Stimulated activated CD8-positive, alpha-beta memory T cell treated with anti-CD3 and anti-CD28 coated beads, Interleukin-4, amount 100 ng/mL, for 48 hours (primary cell): ENCODE measurements at regions not wholly inside any gene's neighbourhood (a gene's known extent, or its start where the extent isn't known, plus 50 kb on each side); places are given as distances from the start of the nearest gene placed in this dataset.

Source experiments
- DNase-seq: peaks from one replicate; pipeline ENCODE4 v3.0.0-alpha.2; 2020

DNA sequence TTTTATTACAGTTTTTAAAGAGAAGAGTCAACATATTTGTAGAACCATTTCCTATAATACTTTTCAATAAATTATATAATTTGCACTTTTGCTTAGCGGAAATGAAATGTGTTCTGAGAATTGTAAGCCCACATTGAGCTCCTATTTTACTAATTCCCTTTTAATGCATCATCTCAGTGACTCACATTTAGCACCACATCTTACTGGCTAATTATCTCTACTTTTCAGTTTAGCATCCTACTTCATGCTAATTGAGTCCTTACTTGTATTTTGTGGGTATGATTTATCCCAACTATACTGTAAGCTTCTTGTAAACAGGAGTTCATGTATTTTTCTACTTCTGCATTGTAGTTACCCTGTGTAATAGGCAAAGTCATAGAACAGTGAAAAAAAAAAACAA lies 67.5 kb downstream of the TMX1 start:
- DNase-seq, result no peak

DNA sequence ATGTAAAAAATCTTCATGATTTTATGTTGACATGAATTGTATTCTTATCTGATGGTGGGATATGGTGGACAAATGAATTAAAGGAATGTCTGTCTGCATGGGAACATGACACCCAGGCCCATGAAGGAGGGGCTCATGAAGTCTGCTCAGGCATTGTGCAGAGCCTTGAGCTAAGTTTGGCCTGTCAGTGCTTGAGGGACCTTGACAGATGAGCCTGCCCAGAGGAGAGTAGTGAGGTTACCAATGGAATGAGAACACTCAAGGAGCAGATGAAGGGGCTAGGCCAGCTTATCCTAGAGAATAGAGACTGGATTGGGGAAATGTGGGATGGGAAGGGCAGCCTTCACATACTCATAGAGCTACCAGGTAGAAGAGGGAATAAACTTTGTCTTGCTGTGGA lies 68.8 kb downstream of the TMX1 start:
- no peak for DNase-seq

DNA sequence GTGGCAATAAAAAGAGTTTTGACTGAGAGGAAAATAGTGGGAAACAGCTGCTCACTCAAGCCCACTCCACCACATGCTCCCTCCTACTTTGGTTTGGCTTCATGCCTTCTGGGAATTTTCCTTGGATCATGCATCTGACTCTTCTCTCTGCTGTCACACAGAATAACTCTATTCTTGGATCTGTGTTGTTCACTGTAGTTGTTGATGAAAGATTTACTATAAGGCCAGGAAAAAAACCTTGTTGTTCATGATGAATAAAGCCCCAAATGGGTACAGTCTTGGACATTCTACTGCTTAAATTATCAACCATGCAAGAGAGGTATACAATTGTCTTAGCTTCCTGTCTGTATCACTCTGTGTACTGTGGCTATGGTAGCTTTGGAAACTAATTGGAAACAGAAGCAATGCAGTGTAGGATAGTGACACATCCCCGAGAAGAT lies 70.5 kb downstream of the TMX1 start:
- DNase-seq, result no peak

DNA sequence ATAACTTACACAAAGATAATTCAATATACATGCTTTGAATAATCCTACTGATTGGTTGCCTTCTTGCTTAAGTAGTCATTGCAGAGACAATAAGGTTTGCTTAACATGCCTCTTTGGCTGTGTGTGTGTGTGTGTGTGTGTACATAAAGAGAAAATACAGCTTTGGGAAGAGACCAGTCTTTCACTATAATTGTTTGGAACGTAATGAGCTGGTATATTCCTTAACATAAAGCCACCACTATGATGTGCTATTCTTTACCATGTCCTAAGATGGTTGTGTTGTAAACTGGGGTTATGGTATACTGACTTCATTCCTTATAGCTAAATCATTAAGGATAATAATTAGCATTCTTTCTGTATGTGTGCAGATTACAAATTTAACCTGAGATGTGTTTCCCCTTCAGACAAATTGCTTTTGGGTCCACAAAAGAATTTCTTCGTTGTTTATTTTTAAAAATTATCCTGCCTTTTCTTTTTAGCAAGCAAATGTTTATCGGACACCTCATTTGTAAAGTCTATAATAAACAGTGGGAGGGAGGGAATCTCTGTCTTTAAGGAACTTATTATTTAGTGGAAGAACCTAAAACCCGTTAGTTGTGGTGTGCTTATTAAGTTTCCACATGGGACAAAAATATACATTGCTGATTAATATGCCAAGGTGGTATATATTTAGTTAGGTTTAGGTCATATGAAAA lies 74.4 kb downstream of the TMX1 start:
- DNase-seq, result no peak

DNA sequence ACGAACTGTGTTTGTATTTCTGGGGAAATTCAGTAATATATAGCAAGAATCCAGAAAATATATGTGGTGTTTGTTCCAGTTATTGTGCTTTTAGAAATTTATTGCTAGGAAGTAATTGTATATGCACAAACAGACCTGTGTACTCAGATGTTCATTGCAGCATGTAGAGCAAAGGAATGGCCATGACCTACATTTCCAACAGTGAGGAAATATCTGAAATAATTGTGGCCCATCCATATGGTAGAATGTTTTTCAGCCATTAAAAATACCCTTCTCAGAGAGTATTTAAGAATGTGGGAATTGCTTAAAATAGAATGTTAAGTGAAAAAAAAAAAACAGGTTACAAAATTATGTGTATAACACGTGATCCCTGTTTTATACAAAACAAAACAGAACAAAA lies 77.3 kb downstream of the TMX1 start:
- DNase-seq, result no peak

DNA sequence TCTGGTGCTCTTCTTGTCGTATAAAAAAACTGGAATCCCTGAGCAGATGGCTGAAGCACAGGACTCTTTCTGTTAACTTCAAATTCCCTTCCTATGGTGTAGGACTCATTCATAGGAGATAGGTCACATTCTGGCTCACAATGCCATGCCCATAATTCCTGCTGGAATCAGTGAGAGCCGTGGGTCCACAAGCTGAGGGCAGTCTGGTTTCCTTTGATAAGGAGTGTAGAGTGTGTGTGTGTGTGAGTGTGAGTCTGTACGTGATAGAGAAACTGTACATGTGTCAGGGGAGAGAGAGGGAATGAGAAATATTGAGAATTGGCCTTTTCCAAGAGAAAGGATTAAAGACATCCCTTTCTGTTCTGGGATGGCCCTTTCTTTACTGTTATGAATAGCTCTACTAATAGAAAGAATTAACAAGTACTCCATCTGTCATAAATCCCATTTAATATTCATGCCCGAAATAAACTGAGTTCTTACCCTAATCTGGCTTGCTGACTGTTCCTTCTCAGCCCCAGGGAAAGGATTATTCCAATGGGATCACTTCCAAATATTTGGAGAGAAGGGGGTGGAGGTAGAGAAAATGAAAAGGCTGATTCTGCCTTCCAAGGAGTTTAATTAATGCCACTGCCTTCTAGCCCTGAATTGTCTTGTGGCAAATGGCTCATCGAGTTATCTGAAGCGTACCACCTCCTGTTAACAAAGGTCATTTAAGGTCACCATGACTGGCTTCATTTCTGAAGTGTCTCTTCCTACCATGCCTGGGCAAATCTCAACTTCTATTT lies 79.0 kb downstream of the TMX1 start:
- DNase-seq, result no peak

DNA sequence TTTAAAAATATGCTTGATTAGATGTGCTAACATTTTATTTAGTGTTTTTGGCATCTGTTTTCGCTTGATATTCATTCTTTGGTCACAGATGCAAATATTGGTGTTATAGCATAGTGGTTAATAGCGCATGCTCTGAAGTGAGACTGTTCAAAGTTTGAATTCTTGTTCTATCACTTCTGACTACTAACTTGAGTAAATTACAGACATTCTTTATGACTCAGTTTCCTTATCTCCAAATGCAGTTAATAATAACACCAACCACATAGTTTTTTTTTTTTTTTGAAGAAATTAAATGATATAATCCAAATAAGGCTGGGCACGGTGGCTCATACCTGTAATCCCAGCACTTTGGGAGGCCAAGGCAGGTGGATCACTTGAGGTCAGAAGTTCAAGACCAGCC lies 81.0 kb downstream of the TMX1 start:
- DNase-seq, result no peak

DNA sequence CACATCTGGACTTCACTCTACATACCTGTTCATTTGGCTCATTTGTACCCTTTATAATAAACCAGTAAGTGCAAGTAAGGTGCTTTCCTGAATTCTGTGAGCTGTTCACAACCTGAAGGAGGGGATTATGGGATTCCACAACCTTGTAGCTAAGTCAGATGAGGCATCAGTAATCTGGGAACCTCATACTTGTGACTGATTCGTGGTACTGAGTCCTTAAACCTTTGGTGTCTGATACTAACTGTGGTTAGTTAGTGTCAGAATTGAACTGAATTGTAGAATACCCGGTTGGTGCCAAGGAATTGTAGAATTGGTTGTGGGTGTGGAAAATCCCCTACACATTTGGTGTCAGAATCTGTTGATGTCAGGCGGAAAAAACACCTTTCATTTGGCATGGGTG lies 83.4 kb downstream of the TMX1 start:
- DNase-seq, result no peak

DNA sequence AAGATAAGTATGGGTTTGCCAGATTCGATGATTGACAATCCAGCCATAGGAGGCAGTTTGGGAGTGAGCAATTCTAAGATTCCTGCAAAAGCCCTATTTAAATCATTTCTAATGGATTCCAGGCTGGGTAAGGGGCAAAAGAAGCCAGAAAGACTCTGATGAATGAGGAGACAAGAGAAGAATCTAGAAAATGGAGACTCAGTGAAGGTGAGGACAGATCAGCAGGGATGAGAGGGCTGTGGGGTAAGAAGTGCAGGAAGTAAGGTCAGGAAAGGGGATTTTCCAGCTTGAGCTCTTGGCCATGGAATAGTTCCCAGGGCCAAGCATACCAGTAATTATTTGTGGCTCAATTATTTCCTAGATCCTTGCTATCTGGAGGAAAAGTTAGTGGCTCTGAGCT lies 87.3 kb downstream of the TMX1 start:
- no peak for DNase-seq

DNA sequence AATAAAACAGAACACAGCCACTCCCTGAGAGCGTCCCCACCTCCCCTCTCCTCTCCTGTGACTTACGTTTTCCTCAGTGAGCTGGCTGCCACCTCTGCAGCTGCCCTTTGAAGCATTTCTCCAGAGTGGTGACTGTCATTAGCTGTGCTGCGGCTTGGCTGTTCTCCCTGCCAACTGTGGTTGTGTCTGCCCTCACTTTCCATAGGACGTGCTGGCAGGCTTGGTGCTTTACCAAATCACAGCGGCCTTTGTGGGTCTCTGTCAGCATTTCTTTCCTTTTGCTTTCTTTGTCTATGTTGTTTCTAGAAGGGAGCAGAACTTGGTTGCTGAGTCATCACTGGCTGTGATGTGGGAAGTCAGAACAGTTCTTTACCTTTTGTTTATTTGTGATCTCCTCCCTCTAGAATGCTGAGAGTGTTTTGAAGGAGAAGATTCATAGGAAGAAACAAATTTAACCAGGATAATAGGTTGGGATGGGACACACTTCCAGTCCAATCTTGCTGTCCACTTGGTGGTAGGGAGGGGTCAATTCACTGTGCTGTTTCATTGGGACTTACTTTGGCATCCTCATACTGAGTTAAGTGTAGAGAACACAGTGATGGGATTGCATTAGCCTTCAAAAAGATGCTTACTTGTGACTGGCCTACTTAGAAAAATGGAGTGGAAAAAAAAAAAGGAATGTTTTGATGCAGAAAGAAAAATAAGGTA lies 88.2 kb downstream of the TMX1 start:
- DNase-seq, result peak; percentile 62

DNA sequence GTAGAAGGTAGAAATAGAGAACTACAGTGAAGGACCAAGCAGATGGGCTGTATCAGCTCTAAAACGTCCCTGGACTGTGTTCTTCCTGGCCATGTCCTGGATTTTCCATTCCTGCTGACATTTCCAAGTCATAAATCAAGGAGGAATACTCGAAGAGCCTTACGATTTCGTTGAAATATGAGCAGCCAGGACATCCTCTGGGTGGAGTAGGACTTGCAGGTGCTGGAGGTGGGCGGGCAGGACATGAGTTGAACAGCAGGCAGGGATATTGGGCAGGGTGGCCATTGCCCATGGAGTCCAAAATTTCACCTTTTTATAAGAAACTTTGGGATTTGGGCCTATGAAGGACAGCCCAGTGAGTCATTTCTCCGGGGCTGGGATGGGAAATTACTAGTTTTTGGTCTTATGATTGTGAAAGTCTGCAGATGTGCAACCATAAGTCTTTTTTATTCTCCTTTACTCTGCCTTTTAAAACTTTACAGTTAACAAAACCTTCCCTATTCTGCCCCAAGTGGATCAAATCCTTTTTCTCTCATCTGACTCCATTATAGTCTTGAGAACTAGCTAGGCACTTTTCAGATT lies 88.8 kb downstream of the TMX1 start:
- no peak for DNase-seq

DNA sequence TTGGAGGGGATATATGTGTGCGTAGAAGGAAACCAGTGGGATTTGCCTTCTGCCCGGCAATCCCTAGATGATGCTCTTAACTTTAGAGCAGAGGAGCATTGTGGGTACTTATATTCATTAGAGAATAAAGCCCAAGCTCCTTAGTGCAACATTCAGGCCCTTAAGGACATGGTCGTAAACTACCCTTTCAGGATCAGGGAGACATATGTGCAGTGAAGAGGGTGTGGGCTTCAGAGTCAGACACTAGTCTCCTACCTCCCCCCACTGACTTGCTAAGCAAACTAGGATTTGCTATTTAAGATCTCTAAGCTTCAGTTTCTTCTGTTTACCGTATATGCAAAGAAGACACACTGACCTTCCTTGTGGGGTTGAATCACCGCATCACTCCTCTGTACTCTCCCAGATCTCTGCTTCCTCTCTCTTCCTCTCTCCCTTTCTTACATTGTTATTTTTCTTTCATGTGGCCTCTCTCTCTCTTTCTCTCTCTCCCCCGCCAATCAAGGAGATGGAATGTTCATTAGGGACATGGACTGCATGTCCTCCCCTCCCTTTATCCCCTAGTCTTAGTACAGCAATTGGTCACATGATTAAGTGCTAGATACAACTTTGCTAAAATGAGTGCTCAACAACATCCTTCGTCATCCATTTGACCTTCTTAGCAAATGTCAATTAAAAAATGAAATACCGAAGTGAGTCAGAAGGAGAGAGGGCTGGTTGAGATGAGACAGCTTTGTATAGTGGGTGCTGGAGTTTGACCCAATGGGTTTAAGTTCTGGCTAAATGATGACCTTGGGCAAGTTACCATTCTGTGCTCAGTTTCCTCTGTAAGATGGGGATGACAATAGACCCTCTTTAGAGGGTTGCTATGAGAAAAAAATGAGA lies 91.7 kb downstream of the TMX1 start:
- no peak for DNase-seq

DNA sequence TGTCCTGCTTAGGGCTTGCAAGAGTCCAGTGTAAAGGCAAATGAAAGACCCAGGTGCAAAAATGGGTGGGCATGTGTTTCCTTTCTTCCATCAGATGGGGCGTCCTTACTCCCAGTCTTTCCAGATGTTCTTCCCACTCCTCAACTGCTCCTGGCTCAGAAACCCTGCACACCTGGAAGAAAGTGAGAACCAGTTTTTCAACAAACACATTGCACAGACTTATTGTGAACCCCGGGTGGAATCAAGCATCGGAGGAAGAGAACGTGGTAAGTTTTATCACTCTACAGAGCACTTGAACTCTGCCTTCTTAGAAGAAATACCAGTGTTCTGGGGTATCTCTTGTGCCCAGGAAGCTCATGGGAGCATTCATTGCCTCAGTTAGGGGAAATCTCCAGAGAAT lies 93.3 kb downstream of the TMX1 start:
- no peak for DNase-seq

DNA sequence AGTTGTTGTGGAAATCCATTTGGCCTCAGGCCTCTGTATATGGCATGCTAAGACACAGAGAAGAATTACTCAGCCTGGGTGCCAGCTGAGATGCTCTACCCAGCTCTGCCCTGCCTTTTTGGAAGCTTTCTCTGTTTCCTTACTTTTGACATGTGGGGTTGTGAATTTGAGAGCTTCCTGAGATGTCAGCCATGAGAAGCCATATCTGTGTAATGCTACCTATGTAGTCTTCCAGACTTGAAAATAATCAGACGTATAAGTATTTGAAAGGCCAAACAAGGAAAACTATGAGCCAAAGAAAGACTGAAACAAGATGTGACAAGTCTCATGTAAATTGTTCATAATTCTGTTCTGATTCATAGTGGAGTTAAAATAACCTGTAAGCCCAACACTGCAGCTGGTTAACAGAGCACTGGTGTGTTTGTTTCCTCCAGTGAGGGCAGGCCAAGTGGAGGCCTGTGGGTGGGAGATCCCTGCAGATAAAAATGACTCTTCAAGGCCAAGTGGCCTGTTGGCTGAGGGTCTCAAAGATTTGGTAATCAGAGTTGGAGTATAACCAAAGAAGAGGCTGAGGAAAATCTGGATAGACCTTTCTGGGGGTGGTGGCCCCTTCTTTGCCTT lies 94.0 kb downstream of the TMX1 start:
- DNase-seq, result no peak

DNA sequence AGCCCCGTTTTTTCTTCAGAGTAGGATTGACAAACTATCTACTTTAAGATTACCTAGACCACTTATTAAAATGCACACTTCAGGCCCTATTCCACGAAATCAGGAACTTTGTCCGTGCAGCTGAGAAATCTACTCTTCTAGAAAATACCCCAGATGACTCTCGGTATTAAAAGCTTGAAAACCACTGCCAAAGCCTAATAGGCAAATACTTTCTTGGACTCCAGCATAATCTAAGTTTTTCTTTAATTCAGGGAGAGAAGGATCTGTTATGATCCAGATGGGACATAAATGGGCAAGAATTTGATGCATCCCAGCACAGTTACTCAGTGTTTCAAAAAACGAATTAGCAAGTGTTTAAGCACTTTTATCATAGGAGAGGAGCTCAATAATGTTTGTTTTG lies 94.5 kb downstream of the TMX1 start:
- no peak for DNase-seq

DNA sequence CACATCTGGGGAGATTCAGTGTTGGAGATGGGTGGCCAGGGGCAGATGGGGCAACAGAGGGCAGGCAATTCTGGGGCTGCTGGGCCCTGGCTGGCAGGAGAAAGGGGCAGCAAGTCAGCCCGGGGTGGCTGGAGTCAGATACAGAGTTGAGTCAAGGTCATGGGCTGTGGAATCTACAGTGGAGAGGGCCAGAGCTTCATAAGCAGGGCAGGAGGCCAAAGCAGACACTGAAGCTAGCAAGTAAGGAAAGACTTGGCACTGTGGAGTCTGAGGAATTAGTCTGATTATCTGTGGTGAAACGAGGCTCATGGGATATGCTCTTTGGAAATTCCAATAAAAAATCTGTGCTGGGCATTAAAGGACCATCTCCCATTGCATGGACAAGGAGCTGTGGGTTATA lies 95.5 kb downstream of the TMX1 start:
- no peak for DNase-seq

DNA sequence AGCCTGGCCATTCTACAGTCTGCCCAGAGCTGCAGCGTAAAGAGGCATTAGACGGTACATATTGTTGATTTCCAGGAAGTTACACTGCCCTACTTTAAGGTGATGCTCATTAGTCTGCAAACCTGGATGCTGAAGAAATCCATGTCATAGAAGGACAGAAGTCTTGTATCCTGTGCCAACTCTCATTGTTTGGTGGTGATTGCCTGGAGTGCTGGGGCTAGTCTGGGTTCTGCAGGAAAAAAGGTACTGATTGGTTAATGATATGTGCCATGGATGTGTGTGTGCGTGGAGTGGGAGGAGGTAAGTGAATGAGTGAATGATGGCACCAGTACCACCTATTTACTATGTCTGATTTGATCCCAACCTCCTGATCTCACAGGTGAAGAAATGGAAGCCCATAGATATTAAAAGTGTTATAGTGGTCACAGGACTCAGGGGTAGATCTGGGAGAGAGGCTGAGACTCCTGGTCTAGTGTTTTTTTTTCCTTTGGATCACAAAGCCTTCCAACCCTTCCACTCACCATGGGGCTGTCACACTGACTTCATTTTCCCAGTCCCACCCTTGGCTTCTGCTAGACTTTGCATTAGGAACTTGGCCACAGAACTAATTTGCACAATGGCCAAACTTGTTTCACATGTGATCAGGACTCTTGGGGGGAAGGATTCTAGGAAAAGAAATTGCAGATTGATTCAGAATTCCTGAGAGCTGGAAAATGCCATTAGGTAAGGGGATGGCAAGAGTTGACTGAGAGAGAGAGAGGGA lies 96.1 kb downstream of the TMX1 start:
- DNase-seq, result no peak

DNA sequence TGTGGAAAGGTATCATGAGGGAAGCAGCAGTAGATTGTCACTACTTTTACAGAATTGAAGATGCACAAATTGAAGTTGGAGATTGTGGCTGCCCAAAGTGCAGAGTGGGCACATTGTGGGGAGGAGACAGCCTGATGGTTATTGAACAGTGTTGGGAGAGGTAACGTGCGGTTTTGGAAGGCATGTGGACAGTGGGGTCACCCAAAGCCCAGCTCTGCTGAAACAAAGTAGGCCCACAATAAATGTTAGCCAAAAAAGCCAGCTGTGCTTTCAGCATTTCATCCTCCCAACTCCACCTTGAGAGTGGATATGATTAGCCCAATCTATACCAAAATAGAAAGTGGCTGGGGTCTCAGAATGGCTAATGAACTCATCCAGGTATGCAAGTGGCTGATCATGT lies 96.7 kb downstream of the TMX1 start:
- no peak for DNase-seq

DNA sequence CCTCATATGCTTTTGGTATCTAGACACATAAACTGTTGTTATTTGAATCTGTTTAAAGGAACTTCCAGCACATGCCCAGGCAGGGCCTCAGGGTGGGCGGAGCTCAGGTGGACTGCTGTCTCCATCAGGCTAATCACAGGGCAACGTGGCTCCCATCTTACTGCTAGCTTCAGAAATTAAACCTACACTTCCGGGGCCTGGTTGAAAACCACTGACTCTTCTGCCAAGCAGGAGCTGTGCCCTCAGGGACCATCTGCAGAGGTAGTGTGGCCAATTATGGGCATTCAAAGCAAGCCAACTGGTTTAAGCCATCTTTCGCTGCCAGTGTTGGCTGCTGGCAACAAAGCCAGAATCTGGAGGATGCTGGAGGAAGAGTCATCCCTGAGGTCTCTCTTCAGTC lies 97.5 kb downstream of the TMX1 start:
- no peak for DNase-seq

DNA sequence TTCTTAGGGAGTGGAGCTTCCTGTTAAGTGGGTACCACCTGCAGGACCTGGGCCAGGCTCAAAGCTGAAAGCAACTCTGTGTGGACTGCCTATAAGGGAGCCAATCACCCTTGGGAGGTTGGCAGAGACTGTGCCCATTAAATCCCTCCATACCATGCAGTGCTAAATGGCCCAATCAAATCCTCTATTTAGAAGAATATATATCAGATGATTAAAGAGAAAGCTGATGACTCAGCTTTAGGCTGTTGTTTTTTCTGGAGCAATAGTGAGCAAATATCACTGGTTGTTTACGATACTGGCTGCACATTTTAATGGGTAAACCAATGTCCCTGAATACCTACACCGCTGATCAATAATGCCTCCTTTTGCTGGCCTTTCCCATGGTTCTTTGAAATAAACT lies 101.3 kb downstream of the TMX1 start:
- DNase-seq, result no peak

DNA sequence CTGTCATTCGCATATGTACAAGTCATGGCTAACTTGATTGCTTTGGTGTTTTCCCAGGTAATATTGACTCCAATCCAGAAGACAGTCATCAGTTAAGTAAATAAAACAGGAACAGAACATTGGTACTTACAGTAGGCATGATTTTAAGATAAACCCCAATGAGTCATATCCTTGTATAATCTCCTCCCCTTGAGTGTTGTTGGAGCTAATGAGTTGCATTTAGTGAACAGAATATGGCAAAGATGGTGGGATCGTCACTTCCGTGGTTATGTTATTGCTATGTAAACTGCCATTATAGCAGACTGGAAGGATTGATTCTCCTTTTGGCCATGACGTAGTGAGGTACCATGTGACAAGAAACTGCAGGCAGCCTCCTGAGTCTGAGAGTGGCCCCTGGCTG lies 102.2 kb downstream of the TMX1 start:
- DNase-seq, result no peak
